Activated naive CD4-positive, alpha-beta T cell treated with Interleukin-2 at 50 U/mL for 16 hours (primary cell): ENCODE measurements at regions not wholly inside any gene's neighbourhood (a gene's known extent, or its start where the extent isn't known, plus 50 kb on each side); places are given as distances from the start of the nearest gene placed in this dataset.

Experiments used
- DNase-seq: peaks from one replicate; pipeline ENCODE4 v3.0.0-alpha.2; 2020

- no peak for DNase-seq
Observed at GRCh38 chr1:55507578-55507931, 292.4 kb upstream of the USP24 start.

- DNase-seq, result no peak
Observed at GRCh38 chr1:55506740-55507577, 291.8 kb upstream of the USP24 start.

- no peak for DNase-seq
Observed at GRCh38 chr1:55505326-55505725, 290.2 kb upstream of the USP24 start.

- DNase-seq, result no peak
Observed at GRCh38 chr1:55504306-55504731, 289.2 kb upstream of the USP24 start.

- DNase-seq, result no peak
Observed at GRCh38 chr1:55503663-55504305, 288.6 kb upstream of the USP24 start.

- no peak for DNase-seq
Observed at GRCh38 chr1:55500601-55501000, 285.4 kb upstream of the USP24 start.

- no peak for DNase-seq
Observed at GRCh38 chr1:55490547-55490946, 275.4 kb upstream of the USP24 start.

- no peak for DNase-seq
Observed at GRCh38 chr1:55484173-55484572, 269.0 kb upstream of the USP24 start.

GRCh38 chr1:55483523-55483922, 268.4 kb upstream of the USP24 start:
- DNase-seq, result no peak

- no peak for DNase-seq
Observed at GRCh38 chr1:55481634-55482033, 266.5 kb upstream of the USP24 start.

GRCh38 chr1:55480029-55480795, 265.0 kb upstream of the USP24 start:
- DNase-seq, result no peak

GRCh38 chr1:55478742-55479141, 263.6 kb upstream of the USP24 start:
- no peak for DNase-seq

GRCh38 chr1:55477953-55478352, 262.8 kb upstream of the USP24 start:
- DNase-seq, result no peak

GRCh38 chr1:55476445-55477015, 261.4 kb upstream of the USP24 start:
- DNase-seq, result no peak

- no peak for DNase-seq
Observed at GRCh38 chr1:55474168-55474786, 259.1 kb upstream of the USP24 start.

GRCh38 chr1:55473661-55474060, 258.5 kb upstream of the USP24 start:
- DNase-seq, result no peak

GRCh38 chr1:55472784-55473183, 257.6 kb upstream of the USP24 start:
- DNase-seq, result no peak

- DNase-seq, result no peak
Observed at GRCh38 chr1:55472115-55472514, 257.0 kb upstream of the USP24 start.

GRCh38 chr1:55468142-55468795, 253.1 kb upstream of the USP24 start:
- DNase-seq, result no peak

- DNase-seq, result no peak
Observed at GRCh38 chr1:55466921-55467320, 251.8 kb upstream of the USP24 start.

- no peak for DNase-seq
Observed at GRCh38 chr1:55466373-55466772, 251.2 kb upstream of the USP24 start.

GRCh38 chr1:55464550-55464949, 249.4 kb upstream of the USP24 start:
- DNase-seq, result no peak
